TTC549 (cell line): ENCODE measurements at regions not wholly inside any gene's neighbourhood (a gene's known extent, or its start where the extent isn't known, plus 50 kb on each side); places are given as distances from the start of the nearest gene placed in this dataset.

Experiments used
- FAIRE-seq: peaks from 2 replicates; lab custom pipeline; 2012; peaks lifted over from hg19 to GRCh38; lab: Jason Lieb, UNC

DNA sequence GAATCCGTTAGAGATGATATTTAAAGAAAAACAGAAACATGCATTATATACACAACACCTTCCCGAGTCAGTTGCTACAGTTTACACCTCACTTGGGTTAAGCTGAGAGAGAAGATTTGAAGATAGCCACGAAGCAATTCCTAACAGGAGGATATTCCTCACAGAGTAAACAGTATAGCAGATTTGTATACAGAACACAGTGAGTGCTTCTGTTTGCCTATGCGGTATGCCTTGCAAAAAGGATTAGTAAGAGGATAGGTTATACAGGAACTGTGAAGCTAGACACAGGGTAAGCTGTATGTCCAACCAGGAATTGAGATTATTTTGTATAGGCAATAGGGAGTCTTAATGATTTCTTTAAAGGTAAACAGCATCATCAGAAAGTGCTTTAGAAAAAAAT lies 471.8 kb downstream of the LIG4 start:
- FAIRE-seq, result no peak

DNA sequence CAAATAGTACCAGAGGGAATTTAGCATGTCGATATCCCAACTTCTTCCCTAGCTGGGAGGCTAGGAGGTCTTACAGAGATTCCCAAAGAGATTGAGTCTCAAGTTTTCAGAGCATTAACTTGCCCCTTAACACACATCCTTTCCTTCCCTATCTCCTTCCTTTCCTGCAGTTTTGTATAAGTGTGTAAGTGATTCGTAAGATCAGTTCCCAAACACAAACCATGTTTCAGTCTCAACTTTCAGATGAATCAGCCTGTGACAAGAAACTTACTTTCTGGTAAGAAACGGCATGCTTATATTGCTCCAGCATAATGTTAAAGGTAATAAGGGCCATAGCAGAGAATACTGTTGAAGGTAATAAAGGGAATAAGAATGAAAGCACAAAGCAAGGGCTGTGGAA lies 472.2 kb downstream of the LIG4 start:
- no peak for FAIRE-seq

DNA sequence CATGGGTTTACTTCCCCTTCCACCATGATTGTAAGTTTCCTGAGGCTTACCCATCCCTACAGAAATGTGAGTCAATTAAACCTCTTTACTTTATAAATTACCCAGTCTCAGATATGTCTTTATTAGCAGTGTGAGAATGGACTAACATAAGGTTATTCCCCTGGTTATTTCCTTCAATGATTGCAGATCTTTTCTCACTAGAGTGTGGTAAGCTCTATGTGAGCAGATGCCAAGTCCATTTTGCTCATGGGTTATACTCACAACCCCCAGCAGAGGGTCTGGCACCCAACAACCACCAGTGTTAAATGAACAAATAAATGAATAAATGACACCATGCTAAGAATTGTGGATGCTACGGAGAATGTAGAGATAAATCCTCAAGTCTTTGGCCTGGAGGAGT lies 472.8 kb downstream of the LIG4 start:
- no peak for FAIRE-seq

DNA sequence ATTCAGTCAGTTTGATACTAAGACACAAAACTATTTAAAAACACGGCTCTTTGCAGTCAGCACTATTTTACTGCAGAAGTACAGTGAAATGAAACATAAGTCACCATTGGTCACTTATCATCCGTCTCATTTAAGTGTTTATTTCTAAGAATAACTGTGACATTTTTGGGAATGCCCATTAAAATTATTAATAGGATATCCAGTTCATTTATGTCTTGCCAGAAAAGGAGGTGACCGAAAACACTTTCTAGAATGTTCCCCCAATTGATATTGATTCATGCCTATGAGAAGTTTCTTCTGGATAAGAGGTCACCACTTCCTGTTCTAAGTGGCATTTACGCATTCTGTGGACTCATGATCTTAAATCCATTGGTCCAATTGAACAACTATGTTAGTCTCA lies 477.3 kb downstream of the LIG4 start:
- FAIRE-seq, result no peak

DNA sequence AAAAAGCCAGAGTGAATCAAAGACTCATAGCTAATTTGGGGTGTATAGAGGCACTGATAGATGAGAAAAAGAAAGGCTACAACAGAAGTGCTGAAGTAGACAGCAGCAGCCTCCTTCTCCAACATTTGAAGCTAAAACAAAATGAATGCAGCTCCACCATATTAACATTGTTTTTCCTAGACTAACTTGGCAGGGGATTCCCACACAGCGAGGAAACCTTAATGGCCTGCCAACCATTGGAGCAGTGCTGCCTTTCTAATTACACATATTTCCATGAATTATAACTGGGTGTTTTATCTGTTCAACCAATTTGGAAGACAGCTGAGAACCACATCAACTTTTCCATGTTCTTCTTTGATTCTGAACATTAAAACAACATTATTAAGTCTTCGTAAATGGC lies 478.6 kb downstream of the LIG4 start:
- no peak for FAIRE-seq

DNA sequence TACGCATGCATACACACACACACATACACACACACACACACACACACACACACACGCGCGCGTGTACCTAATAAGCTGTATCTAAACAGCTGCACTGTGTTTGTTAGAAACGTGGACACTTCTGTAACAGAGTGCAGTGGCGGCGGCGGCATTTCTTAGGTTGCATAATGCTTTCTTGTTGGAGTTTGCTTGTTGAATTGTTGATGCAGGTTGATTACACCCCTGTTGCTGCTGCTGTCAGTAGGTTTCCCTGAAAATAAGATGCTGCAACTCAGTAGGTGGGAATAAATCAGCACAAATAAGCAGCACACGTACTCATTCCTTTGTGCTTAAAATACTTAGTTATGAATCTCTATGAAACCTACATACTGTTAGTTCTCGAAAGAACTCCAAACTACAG lies 479.2 kb downstream of the LIG4 start:
- no peak for FAIRE-seq

DNA sequence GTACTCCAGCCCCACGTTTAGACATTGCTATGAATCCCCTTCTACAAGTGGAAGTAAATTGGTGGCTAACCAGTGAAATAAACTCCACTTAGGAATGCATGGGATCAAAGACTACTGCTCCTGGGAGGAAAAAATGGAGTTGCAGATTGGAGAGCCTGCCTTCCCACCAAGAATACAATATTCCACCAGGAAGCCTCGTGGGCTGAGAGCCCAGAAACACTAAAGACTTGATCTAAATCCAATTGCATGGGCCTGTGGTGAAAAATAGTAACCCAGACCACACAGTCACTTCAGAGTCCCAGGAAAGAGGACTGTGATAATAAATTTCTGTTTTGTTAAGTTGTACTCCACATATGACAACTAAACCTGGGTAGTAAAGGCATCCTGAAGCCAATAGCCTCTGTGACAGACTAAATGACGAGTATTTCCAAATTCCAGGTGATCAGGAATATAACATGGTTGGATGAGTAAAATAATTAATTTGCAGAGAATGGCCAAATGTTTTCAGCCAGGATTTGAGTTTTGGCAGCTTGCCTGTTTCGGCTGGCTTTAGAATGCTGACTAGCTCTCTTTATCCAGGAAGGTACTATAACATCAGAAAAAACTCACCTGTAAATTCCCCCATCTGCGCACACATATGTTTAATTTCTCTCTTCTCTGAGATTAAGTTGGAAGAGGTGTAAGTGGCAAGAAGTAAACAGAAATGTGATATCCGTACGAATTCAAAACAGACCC lies 480.3 kb downstream of the LIG4 start:
- FAIRE-seq, result no peak

DNA sequence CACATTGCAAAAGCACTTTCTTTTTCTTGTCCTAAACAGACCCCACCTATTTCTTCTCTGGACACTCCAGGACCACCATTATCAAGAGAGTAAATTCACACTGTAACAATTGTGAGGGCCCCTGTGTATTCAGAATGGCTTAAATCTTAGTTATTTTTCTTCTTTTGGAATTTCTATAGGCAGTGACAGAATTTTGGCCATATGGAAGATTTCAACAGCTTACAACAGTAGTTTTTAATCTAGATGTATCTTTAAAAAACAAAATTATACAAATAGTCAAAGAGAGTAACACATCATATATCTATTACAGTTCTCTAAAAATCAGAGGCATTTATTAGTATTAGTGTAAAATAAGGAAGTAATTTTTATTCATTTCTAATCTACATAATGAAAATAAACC lies 482.1 kb downstream of the LIG4 start:
- no peak for FAIRE-seq

DNA sequence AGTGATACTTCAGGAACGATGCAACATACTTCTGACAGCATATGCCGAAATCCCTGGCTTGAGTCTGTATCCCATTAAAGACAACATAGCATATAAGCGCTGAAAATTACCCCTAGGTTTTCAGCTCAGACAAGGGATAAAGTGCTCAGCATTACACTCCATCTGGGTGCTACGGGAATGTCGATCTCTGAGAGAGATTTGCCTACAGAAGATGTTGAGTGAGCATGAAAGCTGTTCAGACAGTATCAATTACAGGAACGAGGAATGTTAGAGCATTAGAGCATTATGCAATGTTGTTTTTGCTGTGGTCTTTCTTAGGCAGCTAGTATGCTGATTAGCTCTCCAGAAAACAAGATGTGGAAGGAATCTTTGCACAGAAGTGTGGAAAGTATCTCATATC lies 484.5 kb downstream of the LIG4 start:
- no peak for FAIRE-seq

DNA sequence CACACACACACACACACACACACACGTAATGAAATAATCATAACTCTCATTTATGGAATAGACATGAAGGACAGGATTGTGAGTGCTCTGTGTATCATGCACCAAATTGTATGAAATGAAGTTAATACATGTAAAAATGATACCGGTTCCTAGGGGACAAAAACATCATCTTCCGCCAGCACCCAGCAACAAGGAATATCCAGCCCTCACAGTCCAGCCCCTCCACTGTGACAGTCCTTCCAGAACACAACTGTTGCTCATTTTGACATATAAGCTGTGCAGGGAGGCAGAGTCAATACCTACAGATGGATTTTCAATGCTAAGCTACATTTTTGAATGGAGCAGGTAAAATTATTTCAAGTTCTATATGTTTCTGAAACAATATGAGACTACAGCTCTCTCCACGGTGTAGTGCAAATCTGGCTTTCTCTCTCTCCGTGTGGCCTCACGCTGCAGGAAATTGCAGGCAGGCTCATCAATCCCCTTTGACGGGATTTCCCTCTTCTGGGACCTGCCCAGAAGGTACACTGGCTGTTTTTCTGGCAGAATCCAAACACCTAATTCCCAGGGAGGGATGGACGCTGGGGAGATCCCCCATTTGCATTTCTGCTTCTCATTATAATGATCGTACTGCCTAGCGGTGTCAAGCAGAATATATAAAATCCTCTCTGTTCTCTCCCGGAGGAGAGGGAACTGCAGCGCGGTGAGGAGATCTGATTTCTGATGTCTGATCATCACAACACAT lies 494.0 kb downstream of the LIG4 start:
- FAIRE-seq, result no peak

DNA sequence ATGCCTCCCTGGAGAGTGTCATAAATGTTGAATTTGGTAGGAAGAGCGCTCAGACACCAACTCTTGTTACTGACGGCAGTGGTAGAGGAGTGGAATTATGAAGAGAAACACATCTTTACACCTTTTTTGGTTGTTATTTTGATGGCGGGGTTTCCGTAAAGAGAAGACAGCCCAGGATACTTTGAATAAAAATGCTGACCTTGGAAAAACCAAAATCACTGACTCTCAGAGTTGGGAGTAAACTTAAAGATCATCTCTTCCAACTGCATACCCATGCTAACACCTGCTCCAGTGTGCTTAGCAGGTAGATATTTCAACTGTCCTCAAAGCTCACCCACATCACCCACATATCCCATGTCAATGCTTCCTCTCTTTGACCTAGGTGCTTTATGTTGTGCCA lies 498.6 kb downstream of the LIG4 start:
- FAIRE-seq, result no peak

DNA sequence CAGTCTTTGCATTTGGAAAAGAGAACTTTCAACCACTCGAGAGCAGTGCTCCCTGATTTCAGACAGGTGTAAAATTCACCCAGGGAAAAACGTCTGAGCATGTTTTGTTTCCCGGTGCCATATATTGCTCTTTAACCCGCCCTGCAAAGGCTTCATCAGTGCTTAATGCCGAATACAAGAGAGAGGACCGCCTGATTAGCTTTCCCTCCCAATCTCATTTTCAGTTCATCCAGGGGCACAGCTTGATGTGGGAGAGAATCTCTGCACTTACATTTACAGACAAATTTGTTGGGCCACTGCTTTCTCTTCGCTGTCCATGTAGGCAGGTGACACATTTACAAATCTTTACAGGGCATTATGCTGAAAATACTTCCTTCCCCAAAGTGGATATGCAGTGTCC lies 499.1 kb downstream of the LIG4 start:
- FAIRE-seq, result no peak

DNA sequence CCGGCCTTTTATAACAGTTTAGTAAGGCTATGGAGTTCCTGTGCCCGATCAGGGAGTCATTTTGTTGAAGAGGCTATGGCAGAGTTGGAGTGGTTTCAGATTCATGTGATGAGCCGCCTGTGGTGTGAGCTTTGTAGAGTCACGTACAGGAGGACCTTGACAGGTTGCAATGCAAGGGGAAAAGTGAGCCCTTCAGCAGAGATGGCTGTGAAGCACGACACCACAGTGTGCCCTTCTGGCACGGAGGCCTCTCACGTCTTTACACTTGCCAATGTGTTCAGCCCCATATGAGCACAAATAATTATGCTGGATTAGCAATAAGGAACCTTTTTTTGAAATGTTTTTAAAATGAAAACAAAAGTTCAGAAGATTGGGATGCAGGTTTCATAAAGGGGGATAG lies 499.8 kb downstream of the LIG4 start:
- no peak for FAIRE-seq

DNA sequence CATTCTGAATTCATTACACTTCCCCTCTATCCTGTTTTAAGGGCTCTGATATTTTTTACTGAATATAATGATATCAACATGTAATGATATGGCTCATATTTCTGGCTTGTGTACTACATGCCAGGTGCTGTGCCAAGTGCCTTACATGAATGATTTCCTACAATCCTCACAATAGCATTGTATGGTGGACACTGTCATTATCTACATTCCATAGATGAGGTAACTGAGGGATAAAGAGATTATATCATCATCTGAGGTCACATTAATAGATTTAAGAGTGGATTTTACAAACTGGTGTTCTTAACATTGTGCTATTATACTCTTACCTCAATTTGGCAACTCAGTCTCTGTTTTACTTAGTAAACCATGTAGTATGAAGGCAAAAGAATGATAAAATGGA lies 502.0 kb downstream of the LIG4 start:
- FAIRE-seq, result no peak

DNA sequence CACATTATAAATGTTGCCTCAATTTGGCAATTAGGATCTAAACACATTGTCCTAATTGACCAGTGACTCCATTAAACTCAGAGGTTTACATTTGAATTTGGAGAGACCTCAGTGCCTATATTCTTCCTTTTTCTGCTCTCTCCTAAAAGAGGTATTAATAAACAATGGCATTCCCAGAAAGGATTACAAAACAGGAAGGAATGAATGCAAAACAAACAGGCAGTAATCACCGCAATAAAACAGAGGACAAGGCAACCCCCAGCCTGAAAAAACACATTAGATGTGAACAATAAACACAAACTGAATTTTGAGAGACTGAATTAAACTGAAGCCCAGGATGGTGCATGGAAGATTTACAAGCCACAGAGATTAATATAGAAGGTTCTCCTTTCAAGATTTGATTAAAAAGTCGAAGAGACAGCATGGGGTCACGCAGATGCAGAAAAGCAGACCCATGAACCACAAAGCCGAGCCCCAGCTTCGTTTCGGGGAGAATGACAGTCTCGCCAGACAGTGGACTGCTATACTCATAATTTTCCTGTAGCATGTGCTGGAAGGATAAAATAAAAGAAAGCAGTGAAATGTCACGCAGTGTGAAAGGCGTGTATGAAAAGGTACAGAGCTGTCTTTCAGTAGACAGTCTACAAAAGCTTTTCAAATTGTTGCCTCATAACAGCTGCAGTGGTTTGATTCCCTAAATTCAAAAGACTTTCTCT lies 503.0 kb downstream of the LIG4 start:
- no peak for FAIRE-seq

DNA sequence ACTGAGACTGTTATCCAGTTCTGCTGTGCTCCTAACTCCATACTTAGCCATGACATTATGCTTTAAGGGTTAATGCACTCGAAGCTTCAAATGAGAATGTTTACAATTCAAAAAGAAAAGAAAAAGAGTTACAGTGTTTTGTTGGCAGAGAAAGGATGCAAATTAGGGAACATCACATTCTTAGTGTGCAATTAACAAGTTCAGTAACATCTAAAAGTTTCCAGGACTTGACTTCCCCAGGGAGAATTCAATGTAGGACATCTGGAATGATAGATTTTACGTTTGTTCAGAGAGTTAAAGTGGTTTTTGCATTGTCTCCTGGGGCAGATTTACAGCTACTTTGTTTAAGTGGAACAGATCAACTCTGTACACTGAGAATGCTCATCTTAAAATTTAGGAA lies 525.2 kb downstream of the LIG4 start:
- no peak for FAIRE-seq

DNA sequence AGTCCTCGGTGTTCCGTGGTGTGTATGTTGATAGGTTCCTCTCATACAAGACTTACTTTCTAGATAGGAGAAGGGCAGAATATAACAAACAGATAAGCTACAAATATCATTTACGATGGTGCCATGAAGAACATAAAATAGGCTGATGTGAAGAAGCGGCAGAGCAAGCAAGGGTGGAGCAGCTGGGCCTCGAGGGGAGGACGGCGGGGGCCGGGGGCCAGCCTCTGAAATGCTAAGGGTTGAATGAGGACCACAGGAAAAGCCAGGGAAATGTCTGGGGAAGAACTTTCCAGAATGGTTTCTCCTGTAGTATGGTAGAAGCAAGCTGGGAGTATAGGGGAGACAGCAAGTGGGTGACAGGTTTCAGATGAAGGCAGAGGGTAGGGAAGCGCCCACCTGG lies 529.5 kb downstream of the LIG4 start:
- FAIRE-seq, result no peak

DNA sequence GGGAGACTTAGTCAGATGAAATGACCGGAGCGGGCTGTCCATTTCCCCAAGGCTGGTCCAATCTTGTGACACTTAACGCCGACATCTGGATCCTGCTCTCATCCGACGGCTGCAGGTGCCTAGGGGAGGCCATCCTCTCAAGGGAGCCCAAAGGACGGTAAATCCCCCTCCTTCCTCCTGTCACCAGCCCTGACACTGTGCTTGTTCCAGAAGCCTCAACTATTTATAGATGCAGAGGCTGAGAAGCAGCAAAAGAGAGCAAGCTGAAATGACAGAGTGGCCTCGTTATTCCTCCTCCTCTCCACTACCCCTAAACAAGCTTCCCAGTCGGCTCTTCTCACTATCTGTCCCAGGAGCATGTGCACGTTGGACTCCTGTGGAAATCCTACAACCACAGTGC lies 533.7 kb downstream of the LIG4 start:
- no peak for FAIRE-seq

DNA sequence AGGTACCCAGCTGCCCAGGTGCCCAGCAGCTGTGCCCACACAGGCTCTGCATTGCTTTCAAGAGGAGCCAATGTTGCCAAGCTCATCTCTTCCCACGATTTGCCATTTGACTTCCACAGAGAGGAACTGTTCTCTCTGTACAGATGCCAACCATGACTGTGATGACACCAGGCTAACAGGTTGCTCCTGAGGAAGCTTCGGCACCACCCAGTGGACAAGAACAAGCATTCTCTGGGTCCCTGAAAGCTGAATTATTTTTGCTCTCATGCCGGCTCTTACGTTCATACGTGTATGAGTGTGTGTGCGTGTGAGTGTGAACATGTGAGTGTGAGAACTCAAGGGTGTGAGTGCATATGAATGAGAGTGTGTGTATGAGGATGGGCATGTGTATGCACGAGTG lies 535.2 kb downstream of the LIG4 start:
- FAIRE-seq, result no peak

DNA sequence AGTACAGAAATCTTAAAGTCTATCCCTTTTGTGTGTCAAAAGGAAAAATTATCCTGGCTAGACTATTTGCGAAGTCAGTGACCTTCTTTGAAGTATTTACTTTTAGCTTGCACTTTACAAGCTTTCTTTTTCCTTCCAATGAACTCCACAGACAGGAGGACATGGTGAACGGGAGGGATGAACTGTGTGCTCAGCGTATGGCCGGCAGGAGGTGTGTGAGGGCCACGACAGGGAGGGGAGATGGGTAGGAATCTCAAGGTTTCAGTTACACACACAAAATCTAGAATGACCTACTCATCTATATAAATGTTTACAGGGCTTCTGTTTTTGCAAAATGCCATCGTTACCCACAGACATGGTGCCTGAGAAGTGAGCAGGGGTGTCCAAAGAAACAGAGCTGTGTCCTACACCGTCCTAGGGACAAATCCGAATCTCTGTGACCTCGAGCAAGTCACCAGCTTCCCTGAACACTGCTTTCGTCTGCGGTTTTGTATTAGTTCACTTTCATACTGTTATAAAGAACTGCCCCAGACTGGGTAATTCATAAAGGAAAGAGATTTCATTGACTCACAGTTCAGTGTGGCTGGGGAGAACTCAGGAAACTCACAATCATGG lies 537.2 kb downstream of the LIG4 start:
- no peak for FAIRE-seq

DNA sequence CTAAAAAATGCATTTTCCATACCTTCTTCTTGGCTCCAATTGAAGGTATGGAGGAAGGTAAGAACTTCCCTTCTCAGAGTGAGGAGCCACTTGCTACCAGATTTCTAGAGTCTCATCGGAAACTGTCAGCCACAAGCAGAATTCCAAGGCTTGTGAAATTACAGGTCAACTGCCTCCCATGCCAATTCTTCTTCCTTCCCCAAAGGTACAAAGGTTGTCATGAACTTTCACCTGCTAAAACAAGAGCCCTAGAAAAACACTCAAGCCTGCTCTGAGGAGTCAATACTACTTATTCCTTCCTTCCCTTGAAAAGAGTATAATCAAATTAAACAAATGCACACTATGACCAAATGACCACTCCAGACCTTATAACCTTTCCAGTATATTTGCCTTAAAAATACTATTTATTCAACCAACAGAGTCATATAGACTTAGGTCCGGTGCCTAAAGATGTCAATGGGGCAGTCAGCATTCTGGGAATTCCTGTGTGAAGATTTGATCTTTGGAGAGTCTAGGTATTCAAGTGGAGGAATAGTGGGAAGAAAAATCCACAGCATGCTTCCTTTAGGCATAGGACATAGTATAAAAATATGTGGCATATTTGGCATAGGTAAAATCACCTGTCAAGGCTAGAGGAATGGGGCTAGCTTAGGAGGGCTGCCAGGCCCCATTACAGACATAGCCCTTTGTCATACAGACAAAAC lies 539.3 kb downstream of the LIG4 start:
- no peak for FAIRE-seq

DNA sequence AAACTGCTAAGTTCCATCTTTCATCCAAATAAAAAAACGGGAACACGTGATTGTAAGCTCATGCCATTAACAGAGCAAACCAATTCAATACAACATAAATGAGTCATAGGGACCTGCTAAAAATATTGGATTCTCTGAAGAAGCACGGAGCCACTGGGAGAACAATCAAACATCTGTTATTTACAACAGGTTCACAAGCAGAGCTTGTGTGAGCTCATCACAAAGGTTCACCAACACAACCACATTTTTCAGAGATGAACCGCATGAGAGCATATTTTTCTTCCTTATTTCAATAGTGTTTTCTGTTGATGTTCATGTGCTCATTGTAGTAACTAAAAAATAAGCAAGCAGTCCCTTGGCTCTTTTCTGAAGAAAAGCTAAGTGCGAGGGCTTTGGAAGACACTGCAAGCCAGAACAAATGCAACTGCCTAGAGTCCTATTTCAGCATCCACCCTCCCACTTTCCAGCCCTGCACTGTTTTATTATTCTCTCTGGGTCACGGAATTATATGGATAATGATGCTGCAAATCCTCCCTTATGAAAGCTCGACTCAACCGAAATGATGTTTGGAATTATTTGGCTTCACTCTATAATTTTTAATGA lies 545.8 kb downstream of the LIG4 start:
- FAIRE-seq, result no peak
